ENCODE measurements at regions not wholly inside any gene's neighbourhood (a gene's known extent, or its start where the extent isn't known, plus 50 kb on each side); places are given as distances from the start of the nearest gene placed in this dataset.

GRCh38 chr3:127427156-127427555, 139.3 kb upstream of the PRR20G start:
- Mint-ChIP-seq H3K27ac (ENCODE audit: unreplicated experiment) (peak overlapping the region; percentile 34), H3K36me3 (ENCODE audit: low read depth, unreplicated experiment) (no peaks in the 10 kb centered on the region), H3K4me3 (ENCODE audit: unreplicated experiment) (no peak overlapping the region), H3K4me1 (ENCODE audit: unreplicated experiment) (peaks cover 10% of the 10 kb centered on the region), H3K9me3 (ENCODE audit: unreplicated experiment) (no peaks in the 10 kb centered on the region), H3K27me3 (ENCODE audit: unreplicated experiment) (peaks cover 6% of the 10 kb centered on the region)
- DNase-seq (ENCODE audit: low spot score), result no peak
- no peak for TF ChIP-seq CTCF (IDR thresholded peaks at IDR 0.05; ENCODE audit: unreplicated experiment)

- no peak for TF ChIP-seq CTCF (IDR thresholded peaks at IDR 0.05; ENCODE audit: unreplicated experiment)
- Mint-ChIP-seq H3K4me1 (ENCODE audit: unreplicated experiment) (peaks cover 10% of the 10 kb centered on the region), H3K27ac (ENCODE audit: unreplicated experiment) (no peak overlapping the region), H3K36me3 (ENCODE audit: low read depth, unreplicated experiment) (no peaks in the 10 kb centered on the region), H3K9me3 (ENCODE audit: unreplicated experiment) (no peaks in the 10 kb centered on the region), H3K27me3 (ENCODE audit: unreplicated experiment) (peaks cover 6% of the 10 kb centered on the region), H3K4me3 (ENCODE audit: unreplicated experiment) (no peak overlapping the region)
- no peak for DNase-seq (ENCODE audit: low spot score)
Observed at GRCh38 chr3:127426444-127427153, 138.8 kb upstream of the PRR20G start.

DNA sequence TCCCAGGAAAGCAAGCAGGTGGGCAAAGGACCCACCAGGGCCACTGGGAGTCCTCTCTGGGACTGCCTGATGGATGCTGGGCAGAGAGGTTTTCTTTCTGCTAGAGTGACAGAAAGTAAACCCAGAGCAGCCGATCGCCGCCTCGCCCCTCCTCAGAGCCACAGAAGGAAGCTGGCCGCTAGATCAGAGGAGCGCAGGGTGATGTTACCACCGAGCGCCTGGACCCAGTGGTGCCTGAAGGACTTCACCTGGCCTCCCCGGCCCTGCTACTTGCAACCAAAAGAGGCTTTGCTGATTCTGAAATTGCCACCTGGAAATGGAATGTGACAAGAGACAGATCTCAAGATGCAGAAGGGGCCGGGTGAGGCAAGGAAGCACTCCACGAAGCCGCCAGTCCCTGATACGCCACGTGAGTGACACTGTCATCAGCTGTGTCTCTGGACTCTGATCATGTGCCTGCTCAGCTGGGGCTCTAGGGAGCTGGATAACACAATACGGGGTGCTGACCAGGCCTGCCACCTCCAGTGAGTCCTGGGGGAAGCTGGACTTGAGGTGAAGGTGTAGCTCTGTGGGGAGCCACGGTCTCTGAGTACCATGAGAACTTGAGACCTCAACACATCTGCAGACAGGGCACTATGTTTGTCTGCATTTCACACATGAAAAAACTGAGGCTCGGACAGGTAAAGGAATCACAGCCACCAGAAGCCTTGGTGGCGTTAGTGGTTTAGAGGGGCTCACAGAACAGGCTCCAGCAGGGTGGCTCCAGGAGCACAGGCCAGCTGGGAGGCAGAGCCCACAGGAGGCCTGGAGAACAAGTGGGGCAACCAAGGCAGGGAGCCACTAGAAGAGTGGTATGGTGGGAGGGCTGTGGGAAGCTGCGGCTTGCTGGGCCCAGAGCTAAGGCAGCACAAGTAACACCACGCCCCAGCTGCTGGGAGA, 137.9 kb upstream of the PRR20G start:
- H3K4me3 Mint-ChIP-seq (ENCODE audit: unreplicated experiment), result no peak overlapping the region
- H3K27me3 Mint-ChIP-seq (ENCODE audit: unreplicated experiment), result peaks cover 6% of the 10 kb centered on the region
- H3K27ac Mint-ChIP-seq (ENCODE audit: unreplicated experiment), result peak overlapping the region; percentile 36
- TF ChIP-seq CTCF (IDR thresholded peaks at IDR 0.05; ENCODE audit: unreplicated experiment), result no peak
- DNase-seq (ENCODE audit: low spot score), result no peak
- H3K36me3 Mint-ChIP-seq (ENCODE audit: low read depth, unreplicated experiment), result no peaks in the 10 kb centered on the region
- peaks cover 10% of the 10 kb centered on the region for H3K4me1 Mint-ChIP-seq (ENCODE audit: unreplicated experiment)
- no peaks in the 10 kb centered on the region for H3K9me3 Mint-ChIP-seq (ENCODE audit: unreplicated experiment)

GRCh38 chr3:127424766-127425504, 137.1 kb upstream of the PRR20G start:
- H3K9me3 Mint-ChIP-seq (ENCODE audit: unreplicated experiment), result no peaks in the 10 kb centered on the region
- H3K4me3 Mint-ChIP-seq (ENCODE audit: unreplicated experiment), result no peak overlapping the region
- no peak for DNase-seq (ENCODE audit: low spot score)
- peaks cover 10% of the 10 kb centered on the region for H3K4me1 Mint-ChIP-seq (ENCODE audit: unreplicated experiment)
- no peaks in the 10 kb centered on the region for H3K36me3 Mint-ChIP-seq (ENCODE audit: low read depth, unreplicated experiment)
- H3K27ac Mint-ChIP-seq (ENCODE audit: unreplicated experiment), result no peak overlapping the region
- TF ChIP-seq CTCF (IDR thresholded peaks at IDR 0.05; ENCODE audit: unreplicated experiment), result no peak
- H3K27me3 Mint-ChIP-seq (ENCODE audit: unreplicated experiment), result peaks cover 6% of the 10 kb centered on the region

All from endothelial cell (in vitro differentiated cells).